ENCODE measurements at regions not wholly inside any gene's neighbourhood (a gene's known extent, or its start where the extent isn't known, plus 50 kb on each side); places are given as distances from the start of the nearest gene placed in this dataset.

DNA sequence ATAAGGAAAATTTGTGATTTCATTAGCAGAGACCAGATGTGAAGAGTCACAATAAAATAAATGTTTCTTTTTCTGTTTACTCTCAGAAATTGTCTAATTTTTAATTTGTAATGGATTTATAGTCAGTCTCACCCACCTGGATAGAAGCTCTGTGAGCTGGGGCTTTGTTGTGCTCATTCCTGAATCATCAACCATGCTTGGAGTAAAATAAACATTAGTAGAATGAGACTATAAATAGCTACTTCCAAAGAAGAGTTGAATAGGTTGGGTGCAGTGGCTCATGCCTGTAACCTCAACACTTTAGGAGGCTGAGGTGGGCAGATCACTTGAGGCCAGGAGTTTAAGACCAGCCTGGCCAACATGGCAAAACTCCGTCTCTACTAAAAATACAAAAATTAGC, 185.3 kb upstream of the FBXO33 start:
- ATAC-seq (no peak), DNase-seq (ENCODE audit: low read depth, low spot score) (no peak)
- RAD21 ChIA-PET (ENCODE audit: low non-redundant PET in 1 of 2, low total read pairs in 2 of 2, uncharacterized antibody in 2 of 2, unreplicated experiment in 2 of 2): no interaction called here
- Histone ChIP-seq H3K9me3 (ENCODE audit: control insufficient read depth in 1 of 2, insufficient read depth in 1 of 2, low read depth in 1 of 2, low read length in 2 of 2) (no peaks in the 10 kb centered on the region), H3K36me3 (ENCODE audit: control insufficient read depth in 1 of 2, insufficient read depth in 2 of 2, low read length in 2 of 2) (no peaks in the 10 kb centered on the region), H3K9ac (ENCODE audit: low read length) (no peak overlapping the region), H3K27me3 (ENCODE audit: insufficient read depth, low read length) (no peaks in the 10 kb centered on the region), H2AFZ (ENCODE audit: low read depth, low read length, poor library complexity, severe bottlenecking) (no peak overlapping the region), H3K9me2 (ENCODE audit: insufficient read depth) (no peaks in the 10 kb centered on the region), H3K27ac (ENCODE audit: low read depth, low read length) (no peak overlapping the region), H3K4me2 (ENCODE audit: low read length) (no peak overlapping the region), H4K20me1 (ENCODE audit: insufficient read depth) (no peaks in the 10 kb centered on the region), H3K4me3 (replicated peaks in 1 of 2; ENCODE audit: low read depth in 1 of 2, low read length in 2 of 2) (no peak overlapping the region), H3K79me2 (ENCODE audit: insufficient read depth, low read length) (no peaks in the 10 kb centered on the region), H3K4me1 (ENCODE audit: control insufficient read depth in 1 of 2, insufficient read depth in 2 of 2, low read length in 2 of 2) (no peaks in the 10 kb centered on the region)
- CTCF ChIA-PET: no interaction called here
- BruUV-seq (replicated peaks): no TSS peak
- intact Hi-C loops (cut with micrococcal nuclease): no loop called here
- TF ChIP-seq, protein P1, sequence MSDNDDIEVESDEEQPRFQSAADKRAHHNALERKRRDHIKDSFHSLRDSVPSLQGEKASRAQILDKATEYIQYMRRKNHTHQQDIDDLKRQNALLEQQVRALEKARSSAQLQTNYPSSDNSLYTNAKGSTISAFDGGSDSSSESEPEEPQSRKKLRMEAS (IDR thresholded peaks at IDR 0.05): no peak
- TF ChIP-seq POLR2A (IDR thresholded peaks at IDR 0.05; ENCODE audit: borderline replicate concordance, extremely low read depth, insufficient read depth, insufficient read length) (no peak), POLR2AphosphoS5 (IDR thresholded peaks at IDR 0.05; ENCODE audit: low read depth, low read length) (no peak), RAD21 (IDR thresholded peaks at IDR 0.05; ENCODE audit: low read depth) (no peak), CBX3 (IDR thresholded peaks at IDR 0.05; ENCODE audit: low read depth) (no peak), JUND (IDR thresholded peaks at IDR 0.05) (no peak), EZH2phosphoT487 (IDR thresholded peaks at IDR 0.05; ENCODE audit: borderline replicate concordance) (no peak), ELF1 (IDR thresholded peaks at IDR 0.05; ENCODE audit: borderline replicate concordance, low read depth) (no peak), ZNF274 (IDR thresholded peaks at IDR 0.05; ENCODE audit: low read depth, low read length) (no peak), TCF7L2 (IDR thresholded peaks at IDR 0.05; ENCODE audit: borderline replicate concordance, extremely low read depth, insufficient read depth, insufficient read length) (no peak), CEBPB (IDR thresholded peaks at IDR 0.05; ENCODE audit: low read depth) (no peak), EZH2 (IDR thresholded peaks at IDR 0.05) (no peak), SIN3A (IDR thresholded peaks at IDR 0.05; ENCODE audit: low read depth) (no peak), SRF (IDR thresholded peaks at IDR 0.05; ENCODE audit: low read depth) (no peak), YY1 (IDR thresholded peaks at IDR 0.05; ENCODE audit: extremely low read depth, insufficient replicate concordance, low read depth, low read length) (no peak)
- TF ChIP-seq, protein P2, sequence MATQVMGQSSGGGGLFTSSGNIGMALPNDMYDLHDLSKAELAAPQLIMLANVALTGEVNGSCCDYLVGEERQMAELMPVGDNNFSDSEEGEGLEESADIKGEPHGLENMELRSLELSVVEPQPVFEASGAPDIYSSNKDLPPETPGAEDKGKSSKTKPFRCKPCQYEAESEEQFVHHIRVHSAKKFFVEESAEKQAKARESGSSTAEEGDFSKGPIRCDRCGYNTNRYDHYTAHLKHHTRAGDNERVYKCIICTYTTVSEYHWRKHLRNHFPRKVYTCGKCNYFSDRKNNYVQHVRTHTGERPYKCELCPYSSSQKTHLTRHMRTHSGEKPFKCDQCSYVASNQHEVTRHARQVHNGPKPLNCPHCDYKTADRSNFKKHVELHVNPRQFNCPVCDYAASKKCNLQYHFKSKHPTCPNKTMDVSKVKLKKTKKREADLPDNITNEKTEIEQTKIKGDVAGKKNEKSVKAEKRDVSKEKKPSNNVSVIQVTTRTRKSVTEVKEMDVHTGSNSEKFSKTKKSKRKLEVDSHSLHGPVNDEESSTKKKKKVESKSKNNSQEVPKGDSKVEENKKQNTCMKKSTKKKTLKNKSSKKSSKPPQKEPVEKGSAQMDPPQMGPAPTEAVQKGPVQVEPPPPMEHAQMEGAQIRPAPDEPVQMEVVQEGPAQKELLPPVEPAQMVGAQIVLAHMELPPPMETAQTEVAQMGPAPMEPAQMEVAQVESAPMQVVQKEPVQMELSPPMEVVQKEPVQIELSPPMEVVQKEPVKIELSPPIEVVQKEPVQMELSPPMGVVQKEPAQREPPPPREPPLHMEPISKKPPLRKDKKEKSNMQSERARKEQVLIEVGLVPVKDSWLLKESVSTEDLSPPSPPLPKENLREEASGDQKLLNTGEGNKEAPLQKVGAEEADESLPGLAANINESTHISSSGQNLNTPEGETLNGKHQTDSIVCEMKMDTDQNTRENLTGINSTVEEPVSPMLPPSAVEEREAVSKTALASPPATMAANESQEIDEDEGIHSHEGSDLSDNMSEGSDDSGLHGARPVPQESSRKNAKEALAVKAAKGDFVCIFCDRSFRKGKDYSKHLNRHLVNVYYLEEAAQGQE (IDR thresholded peaks at IDR 0.05; ENCODE audit: low read depth): no peak
- POLR2A ChIA-PET: no interaction called here
